HCT116 (cell line): ENCODE measurements at regions not wholly inside any gene's neighbourhood (a gene's known extent, or its start where the extent isn't known, plus 50 kb on each side); places are given as distances from the start of the nearest gene placed in this dataset.

Source experiments
- CBX3 ChIP-seq: IDR thresholded peaks from 2 replicates; pipeline ENCODE4 v1.6.1; 2012; ENCODE audit warnings: low read depth
- CEBPB ChIP-seq: IDR thresholded peaks from 2 replicates; pipeline ENCODE4 v1.6.1; 2012; ENCODE audit warnings: low read depth
- EGR1 ChIP-seq: IDR thresholded peaks from 2 replicates; pipeline ENCODE4 v1.6.1; 2012; ENCODE audit warnings: low read depth
- EZH2 ChIP-seq: fragments of 200-600 bp; sonication (generic); IDR thresholded peaks from 2 replicates; pipeline ENCODE4 v1.6.1; 2017; ENCODE audit warnings: antibody characterized with exemption, mixed run types
- EZH2phosphoT487 ChIP-seq: fragments of 200-600 bp; IDR thresholded peaks from 2 replicates; pipeline ENCODE4 v1.6.1; 2018; ENCODE audit warnings: antibody characterized with exemption, borderline replicate concordance
- POLR2A ChIP-seq: IDR thresholded peaks from 2 replicates; pipeline ENCODE4 v1.7.0; 2011; ENCODE audit warnings: borderline replicate concordance; ENCODE audit not compliant: insufficient read depth, insufficient read length; ENCODE audit errors: extremely low read depth
- POLR2AphosphoS5 ChIP-seq: IDR thresholded peaks from 2 replicates; pipeline ENCODE4 v1.6.1; 2011; ENCODE audit warnings: mild to moderate bottlenecking, low read depth, low read length, moderate library complexity
- RAD21 ChIP-seq: IDR thresholded peaks from 2 replicates; pipeline ENCODE4 v1.6.1; 2012; ENCODE audit warnings: low read depth, mild to moderate bottlenecking
- SP1 ChIP-seq: IDR thresholded peaks from 2 replicates; pipeline ENCODE4 v1.6.1; 2012; ENCODE audit warnings: low read depth
- ZNF274 ChIP-seq: fragments of 200-500 bp; sonication (Bioruptor generic); IDR thresholded peaks from 2 replicates; pipeline ENCODE4 v1.6.1; 2014; ENCODE audit warnings: mild to moderate bottlenecking, low read depth, low read length, inconsistent platforms
- TF ChIP-seq, protein P1 (sequence below): IDR thresholded peaks from 2 replicates; pipeline ENCODE4 v1.6.1; 2011; ENCODE audit warnings: mild to moderate bottlenecking, low read length, moderate library complexity; ENCODE audit not compliant: insufficient replicate concordance; ENCODE audit errors: extremely low read depth
- TF ChIP-seq, protein P2 (sequence below), 3 experiments: fragments of 200-600 bp in 1 of 3; sonication (generic) in 1 of 3; IDR thresholded peaks in 2 of 3; conservative IDR thresholded peaks in 1 of 3; 2 replicates each; pipeline ENCODE4 v1.5.1; 2012 to 2017; ENCODE audit warnings: low read depth in 2 of 3, low read length in 2 of 3, antibody characterized with exemption in 1 of 3, borderline replicate concordance in 1 of 3, control low read depth in 1 of 3, mild to moderate bottlenecking in 1 of 3, mixed read lengths in 1 of 3, mixed run types in 1 of 3, moderate library complexity in 1 of 3; ENCODE audit not compliant: insufficient read depth in 1 of 3
- TF ChIP-seq, protein P3 (sequence below): IDR thresholded peaks from 2 replicates; pipeline ENCODE4 v1.6.1; 2012; ENCODE audit warnings: low read depth
- TF ChIP-seq, protein P4 (sequence below): IDR thresholded peaks from 2 replicates; pipeline ENCODE4 v1.6.1; 2012

DNA sequence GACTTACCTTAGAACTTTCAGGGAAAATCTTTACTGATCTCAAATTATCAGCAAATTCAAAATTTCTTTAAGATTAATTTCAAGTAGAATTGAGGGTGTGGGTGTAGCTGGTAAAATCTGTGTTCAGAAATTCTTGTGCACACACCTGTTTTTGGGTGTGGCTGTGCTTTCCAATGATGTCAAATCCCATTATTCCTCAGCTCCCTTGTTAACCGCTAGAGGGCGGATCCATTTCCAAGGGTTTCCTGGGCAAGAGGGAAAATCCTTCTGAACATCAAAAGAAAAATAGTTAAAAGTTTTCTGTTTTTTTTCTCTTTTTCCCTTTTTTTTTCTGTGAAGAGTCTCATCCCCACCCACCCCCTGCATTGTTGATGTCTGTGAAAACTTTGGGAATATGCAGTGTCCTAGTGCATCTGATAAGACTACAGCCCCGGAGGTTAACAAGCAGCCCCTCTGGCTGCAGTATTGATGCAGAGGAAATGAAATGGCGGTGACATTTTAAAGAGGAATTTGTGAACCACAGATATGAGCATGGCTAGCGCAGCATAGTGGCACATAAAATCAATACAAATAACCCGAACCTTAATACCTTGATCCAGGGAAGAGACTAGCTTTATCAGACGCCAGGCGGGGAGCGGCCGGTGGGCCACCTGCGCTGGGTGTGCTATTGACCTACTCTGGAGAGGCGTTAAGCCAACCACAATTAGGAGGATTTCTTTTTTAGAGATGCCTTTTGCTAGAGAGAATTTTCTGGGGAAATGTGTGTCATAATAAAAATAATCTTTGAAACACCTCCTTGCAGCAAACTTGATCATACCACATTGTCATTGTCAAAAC, 130.9 kb downstream of the FOXA2 start:
- no peak for TF ChIP-seq POLR2A
- no peak for TF ChIP-seq ZNF274
- TF ChIP-seq EZH2: no peak
- TF ChIP-seq EZH2phosphoT487: no peak
- TF ChIP-seq, protein P1, sequence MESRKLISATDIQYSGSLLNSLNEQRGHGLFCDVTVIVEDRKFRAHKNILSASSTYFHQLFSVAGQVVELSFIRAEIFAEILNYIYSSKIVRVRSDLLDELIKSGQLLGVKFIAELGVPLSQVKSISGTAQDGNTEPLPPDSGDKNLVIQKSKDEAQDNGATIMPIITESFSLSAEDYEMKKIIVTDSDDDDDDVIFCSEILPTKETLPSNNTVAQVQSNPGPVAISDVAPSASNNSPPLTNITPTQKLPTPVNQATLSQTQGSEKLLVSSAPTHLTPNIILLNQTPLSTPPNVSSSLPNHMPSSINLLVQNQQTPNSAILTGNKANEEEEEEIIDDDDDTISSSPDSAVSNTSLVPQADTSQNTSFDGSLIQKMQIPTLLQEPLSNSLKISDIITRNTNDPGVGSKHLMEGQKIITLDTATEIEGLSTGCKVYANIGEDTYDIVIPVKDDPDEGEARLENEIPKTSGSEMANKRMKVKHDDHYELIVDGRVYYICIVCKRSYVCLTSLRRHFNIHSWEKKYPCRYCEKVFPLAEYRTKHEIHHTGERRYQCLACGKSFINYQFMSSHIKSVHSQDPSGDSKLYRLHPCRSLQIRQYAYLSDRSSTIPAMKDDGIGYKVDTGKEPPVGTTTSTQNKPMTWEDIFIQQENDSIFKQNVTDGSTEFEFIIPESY: no peak
- TF ChIP-seq, protein P2, sequence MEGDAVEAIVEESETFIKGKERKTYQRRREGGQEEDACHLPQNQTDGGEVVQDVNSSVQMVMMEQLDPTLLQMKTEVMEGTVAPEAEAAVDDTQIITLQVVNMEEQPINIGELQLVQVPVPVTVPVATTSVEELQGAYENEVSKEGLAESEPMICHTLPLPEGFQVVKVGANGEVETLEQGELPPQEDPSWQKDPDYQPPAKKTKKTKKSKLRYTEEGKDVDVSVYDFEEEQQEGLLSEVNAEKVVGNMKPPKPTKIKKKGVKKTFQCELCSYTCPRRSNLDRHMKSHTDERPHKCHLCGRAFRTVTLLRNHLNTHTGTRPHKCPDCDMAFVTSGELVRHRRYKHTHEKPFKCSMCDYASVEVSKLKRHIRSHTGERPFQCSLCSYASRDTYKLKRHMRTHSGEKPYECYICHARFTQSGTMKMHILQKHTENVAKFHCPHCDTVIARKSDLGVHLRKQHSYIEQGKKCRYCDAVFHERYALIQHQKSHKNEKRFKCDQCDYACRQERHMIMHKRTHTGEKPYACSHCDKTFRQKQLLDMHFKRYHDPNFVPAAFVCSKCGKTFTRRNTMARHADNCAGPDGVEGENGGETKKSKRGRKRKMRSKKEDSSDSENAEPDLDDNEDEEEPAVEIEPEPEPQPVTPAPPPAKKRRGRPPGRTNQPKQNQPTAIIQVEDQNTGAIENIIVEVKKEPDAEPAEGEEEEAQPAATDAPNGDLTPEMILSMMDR (IDR thresholded peaks at IDR 0.05 in 2 of 3, conservative IDR thresholded peaks at IDR 0.05 in 1 of 3; ENCODE audit: borderline replicate concordance in 1 of 3, insufficient read depth in 1 of 3, low read depth in 2 of 3, low read length in 2 of 3): peak; percentile 25 to 81 (median 80); a peak in 5 of 6 replicates
- TF ChIP-seq POLR2AphosphoS5: no peak
- TF ChIP-seq CEBPB: no peak
- TF ChIP-seq, protein P3, sequence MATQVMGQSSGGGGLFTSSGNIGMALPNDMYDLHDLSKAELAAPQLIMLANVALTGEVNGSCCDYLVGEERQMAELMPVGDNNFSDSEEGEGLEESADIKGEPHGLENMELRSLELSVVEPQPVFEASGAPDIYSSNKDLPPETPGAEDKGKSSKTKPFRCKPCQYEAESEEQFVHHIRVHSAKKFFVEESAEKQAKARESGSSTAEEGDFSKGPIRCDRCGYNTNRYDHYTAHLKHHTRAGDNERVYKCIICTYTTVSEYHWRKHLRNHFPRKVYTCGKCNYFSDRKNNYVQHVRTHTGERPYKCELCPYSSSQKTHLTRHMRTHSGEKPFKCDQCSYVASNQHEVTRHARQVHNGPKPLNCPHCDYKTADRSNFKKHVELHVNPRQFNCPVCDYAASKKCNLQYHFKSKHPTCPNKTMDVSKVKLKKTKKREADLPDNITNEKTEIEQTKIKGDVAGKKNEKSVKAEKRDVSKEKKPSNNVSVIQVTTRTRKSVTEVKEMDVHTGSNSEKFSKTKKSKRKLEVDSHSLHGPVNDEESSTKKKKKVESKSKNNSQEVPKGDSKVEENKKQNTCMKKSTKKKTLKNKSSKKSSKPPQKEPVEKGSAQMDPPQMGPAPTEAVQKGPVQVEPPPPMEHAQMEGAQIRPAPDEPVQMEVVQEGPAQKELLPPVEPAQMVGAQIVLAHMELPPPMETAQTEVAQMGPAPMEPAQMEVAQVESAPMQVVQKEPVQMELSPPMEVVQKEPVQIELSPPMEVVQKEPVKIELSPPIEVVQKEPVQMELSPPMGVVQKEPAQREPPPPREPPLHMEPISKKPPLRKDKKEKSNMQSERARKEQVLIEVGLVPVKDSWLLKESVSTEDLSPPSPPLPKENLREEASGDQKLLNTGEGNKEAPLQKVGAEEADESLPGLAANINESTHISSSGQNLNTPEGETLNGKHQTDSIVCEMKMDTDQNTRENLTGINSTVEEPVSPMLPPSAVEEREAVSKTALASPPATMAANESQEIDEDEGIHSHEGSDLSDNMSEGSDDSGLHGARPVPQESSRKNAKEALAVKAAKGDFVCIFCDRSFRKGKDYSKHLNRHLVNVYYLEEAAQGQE: no peak
- TF ChIP-seq SP1: no peak
- no peak for TF ChIP-seq CBX3
- peak; percentile 42; the same call in 1 of the 2 replicates for TF ChIP-seq RAD21
- TF ChIP-seq, protein P4, sequence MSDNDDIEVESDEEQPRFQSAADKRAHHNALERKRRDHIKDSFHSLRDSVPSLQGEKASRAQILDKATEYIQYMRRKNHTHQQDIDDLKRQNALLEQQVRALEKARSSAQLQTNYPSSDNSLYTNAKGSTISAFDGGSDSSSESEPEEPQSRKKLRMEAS: no peak
- no peak for TF ChIP-seq EGR1
